ENCODE measurements at regions not wholly inside any gene's neighbourhood (a gene's known extent, or its start where the extent isn't known, plus 50 kb on each side); places are given as distances from the start of the nearest gene placed in this dataset.

GRCh38 chr9:78541868-78542443, 245.0 kb downstream of the PSAT1 start:
- intact Hi-C loops (cut with micrococcal nuclease), result no loop called here
- ChIA-PET CTCF (no interaction called here), POLR2A (no interaction called here)
- DNase-seq, result no peak
- no peak overlapping the region for H3K27ac Mint-ChIP-seq
- H3K4me1 Mint-ChIP-seq, result no peaks in the 10 kb centered on the region
- TF ChIP-seq CTCF (IDR thresholded peaks at IDR 0.05), result no peak
- no peak for ATAC-seq (ENCODE audit: low read depth)
- no peaks in the 10 kb centered on the region for H3K27me3 Mint-ChIP-seq
- no peaks in the 10 kb centered on the region for H3K9me3 Mint-ChIP-seq
- no peak overlapping the region for H3K4me3 Mint-ChIP-seq
- no peaks in the 10 kb centered on the region for H3K36me3 Mint-ChIP-seq (ENCODE audit: low read depth)

GRCh38 chr9:78542491-78543181, 245.7 kb downstream of the PSAT1 start:
- no peak overlapping the region for H3K4me3 Mint-ChIP-seq
- intact Hi-C loops (cut with micrococcal nuclease), result no loop called here
- no peak for DNase-seq
- no peak for TF ChIP-seq CTCF (IDR thresholded peaks at IDR 0.05)
- CTCF ChIA-PET, result no interaction called here
- POLR2A ChIA-PET, result no interaction called here
- no peaks in the 10 kb centered on the region for H3K27me3 Mint-ChIP-seq
- H3K27ac Mint-ChIP-seq, result no peak overlapping the region
- H3K9me3 Mint-ChIP-seq, result no peaks in the 10 kb centered on the region
- H3K4me1 Mint-ChIP-seq, result no peaks in the 10 kb centered on the region
- ATAC-seq (ENCODE audit: low read depth), result no peak
- no peaks in the 10 kb centered on the region for H3K36me3 Mint-ChIP-seq (ENCODE audit: low read depth)

- DNase-seq (no peak), ATAC-seq (ENCODE audit: low read depth) (no peak)
- intact Hi-C loops (cut with micrococcal nuclease), result no loop called here
- Mint-ChIP-seq H3K9me3 (no peaks in the 10 kb centered on the region), H3K27me3 (no peaks in the 10 kb centered on the region), H3K36me3 (ENCODE audit: low read depth) (no peaks in the 10 kb centered on the region), H3K27ac (no peak overlapping the region), H3K4me1 (no peaks in the 10 kb centered on the region), H3K4me3 (no peak overlapping the region)
- POLR2A ChIA-PET, result no interaction called here
- CTCF ChIA-PET, result no interaction called here
- no peak for TF ChIP-seq CTCF (IDR thresholded peaks at IDR 0.05)
Measured at GRCh38 chr9:78543353-78543752, 246.4 kb downstream of the PSAT1 start.

GRCh38 chr9:78544230-78544629, 247.3 kb downstream of the PSAT1 start:
- ChIA-PET CTCF (no interaction called here), POLR2A (no interaction called here)
- Mint-ChIP-seq H3K9me3 (no peaks in the 10 kb centered on the region), H3K4me3 (no peak overlapping the region), H3K27ac (no peak overlapping the region), H3K36me3 (ENCODE audit: low read depth) (no peaks in the 10 kb centered on the region), H3K27me3 (no peaks in the 10 kb centered on the region), H3K4me1 (no peaks in the 10 kb centered on the region)
- ATAC-seq (ENCODE audit: low read depth), result no peak
- TF ChIP-seq CTCF (IDR thresholded peaks at IDR 0.05), result no peak
- intact Hi-C loops (cut with micrococcal nuclease), result no loop called here
- DNase-seq, result no peak

GRCh38 chr9:78547831-78548230, 250.9 kb downstream of the PSAT1 start:
- Mint-ChIP-seq H3K36me3 (ENCODE audit: low read depth) (no peaks in the 10 kb centered on the region), H3K4me3 (no peak overlapping the region), H3K9me3 (no peaks in the 10 kb centered on the region), H3K27ac (no peak overlapping the region), H3K4me1 (no peaks in the 10 kb centered on the region), H3K27me3 (no peaks in the 10 kb centered on the region)
- CTCF ChIA-PET, result no interaction called here
- POLR2A ChIA-PET, result no interaction called here
- DNase-seq, result no peak
- intact Hi-C loops (cut with micrococcal nuclease), result no loop called here
- ATAC-seq (ENCODE audit: low read depth), result no peak
- no peak for TF ChIP-seq CTCF (IDR thresholded peaks at IDR 0.05)
